DND-41 (cell line): ENCODE measurements at regions not wholly inside any gene's neighbourhood (a gene's known extent, or its start where the extent isn't known, plus 50 kb on each side); places are given as distances from the start of the nearest gene placed in this dataset.

ENCODE experiments used
- ATAC-seq: fragments of 200-7000 bp; cut with Tn5 transposase; 3 replicates; pipeline ENCODE4 v1.9.1; 2021; ENCODE audit warnings: low read depth; ENCODE audit not compliant: insufficient read depth
- DNase-seq: peaks from one replicate; pipeline ENCODE4 v3.0.0-alpha.2; 2020
- H2AFZ ChIP-seq: 2 replicates; pipeline ENCODE4 v1.6.0; 2012; ENCODE audit warnings: low read depth, low read length
- H3K27ac ChIP-seq: 2 replicates; pipeline ENCODE4 v1.5.1; 2012; ENCODE audit warnings: low read length, inconsistent platforms
- H3K27me3 ChIP-seq: fragments of 200-600 bp; sonication (generic); 2 replicates; pipeline ENCODE4 v1.6.0; 2012; ENCODE audit warnings: low read length, mild to moderate bottlenecking, inconsistent platforms; ENCODE audit not compliant: insufficient read depth, poor library complexity
- H3K36me3 ChIP-seq: 2 replicates; pipeline ENCODE4 v1.5.1; 2012; ENCODE audit warnings: low read length, inconsistent platforms; ENCODE audit not compliant: insufficient read depth
- H3K4me1 ChIP-seq: 2 replicates; pipeline ENCODE4 v1.5.1; 2012; ENCODE audit warnings: mild to moderate bottlenecking, low read length; ENCODE audit not compliant: insufficient read depth
- H3K4me2 ChIP-seq: 2 replicates; pipeline ENCODE4 v1.6.0; 2012; ENCODE audit warnings: mild to moderate bottlenecking, moderate library complexity, low read length, inconsistent platforms; ENCODE audit not compliant: insufficient read depth
- H3K4me3 ChIP-seq, 2 experiments: fragments of 200-600 bp in 1 of 2; shearing (Covaris generic) in 1 of 2; 2 replicates each; pipeline ENCODE4 v1.5.1; 2012 to 2016; ENCODE audit warnings: inconsistent platforms in 2 of 2, low read length in 2 of 2, mild to moderate bottlenecking in 2 of 2, low read depth in 1 of 2, moderate library complexity in 1 of 2
- H3K79me2 ChIP-seq: 2 replicates; pipeline ENCODE4 v1.6.0; 2012; ENCODE audit warnings: low read length, inconsistent platforms; ENCODE audit not compliant: insufficient read depth
- H3K9ac ChIP-seq: 2 replicates; pipeline ENCODE4 v1.6.0; 2012; ENCODE audit warnings: low read depth, mild to moderate bottlenecking, inconsistent platforms, low read length, moderate library complexity
- H3K9me3 ChIP-seq: 2 replicates; pipeline ENCODE4 v1.5.1; 2012; ENCODE audit warnings: low read length, moderate library complexity, mild to moderate bottlenecking, inconsistent platforms; ENCODE audit not compliant: insufficient read depth, severe bottlenecking
- H4K20me1 ChIP-seq: 2 replicates; pipeline ENCODE4 v1.6.0; 2012; ENCODE audit warnings: low read length; ENCODE audit not compliant: insufficient read depth
- CTCF ChIP-seq: IDR thresholded peaks from 2 replicates; pipeline ENCODE4 v1.5.1; 2012; ENCODE audit warnings: borderline replicate concordance, low read length, moderate library complexity, mild to moderate bottlenecking; ENCODE audit not compliant: poor library complexity, severe bottlenecking; ENCODE audit errors: extremely low read depth
- EZH2 ChIP-seq: IDR thresholded peaks from 3 replicates; pipeline ENCODE4 v1.6.1; 2012; ENCODE audit warnings: borderline replicate concordance, low read depth, mild to moderate bottlenecking, moderate library complexity, low read length, inconsistent platforms; ENCODE audit not compliant: severe bottlenecking

DNA sequence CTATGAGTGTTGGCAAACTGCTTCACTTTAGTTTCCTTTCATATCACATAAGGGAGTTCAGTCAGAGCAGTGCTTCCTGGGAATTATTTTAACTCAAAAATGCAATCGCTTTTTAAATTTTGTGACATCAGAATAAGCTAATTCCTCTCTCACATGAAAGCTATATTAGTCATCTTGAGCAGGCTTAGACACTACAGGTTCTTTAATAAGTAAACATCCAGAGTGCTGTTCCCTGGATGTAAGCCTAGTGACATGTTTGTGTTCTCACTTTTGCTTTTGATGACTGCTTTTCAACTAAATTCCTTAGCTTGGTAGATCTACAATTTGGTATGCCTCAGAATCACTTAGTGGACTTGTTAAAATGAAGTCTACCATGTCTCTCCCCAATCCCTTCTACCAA is 252.7 kb upstream of the POU3F2 start:
- Histone ChIP-seq H4K20me1 (no peaks in the 10 kb centered on the region), H3K27me3 (peaks cover 2% of the 10 kb centered on the region), H2AFZ (no peak overlapping the region), H3K4me2 (no peak overlapping the region), H3K4me1 (no peaks in the 10 kb centered on the region), H3K4me3 (no peak overlapping the region), H3K79me2 (no peaks in the 10 kb centered on the region), H3K27ac (no peak overlapping the region), H3K36me3 (no peaks in the 10 kb centered on the region), H3K9me3 (no peaks in the 10 kb centered on the region), H3K9ac (no peak overlapping the region)
- ATAC-seq (no peak), DNase-seq (no peak)
- TF ChIP-seq CTCF (no peak), EZH2 (no peak)

DNA sequence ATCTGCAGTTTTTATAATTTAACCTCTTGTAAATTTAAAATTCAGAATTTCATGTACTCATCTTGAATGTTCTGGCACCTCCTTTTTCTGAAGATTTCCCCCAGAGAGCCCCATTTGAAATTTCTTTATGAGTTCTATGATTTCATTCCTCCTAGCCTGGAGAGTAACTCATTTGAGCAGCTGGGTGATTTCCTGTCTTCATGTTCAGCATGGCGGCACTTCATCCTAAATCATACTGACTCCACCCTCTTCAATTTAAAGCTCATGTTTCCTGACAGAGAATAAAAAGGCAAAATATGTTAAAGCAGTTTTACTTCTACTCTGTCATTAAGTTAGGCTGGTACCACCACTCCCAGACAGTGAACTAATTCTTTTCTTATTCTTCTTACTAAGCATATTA is 250.9 kb upstream of the POU3F2 start:
- TF ChIP-seq CTCF (no peak), EZH2 (no peak)
- Histone ChIP-seq H3K36me3 (no peaks in the 10 kb centered on the region), H3K27ac (no peak overlapping the region), H2AFZ (no peak overlapping the region), H3K79me2 (no peaks in the 10 kb centered on the region), H3K4me1 (no peaks in the 10 kb centered on the region), H3K27me3 (no peaks in the 10 kb centered on the region), H3K4me2 (no peak overlapping the region), H3K9ac (no peak overlapping the region), H3K4me3 (no peak overlapping the region), H4K20me1 (no peaks in the 10 kb centered on the region), H3K9me3 (no peaks in the 10 kb centered on the region)
- ATAC-seq = no peak
- no peak for DNase-seq

DNA sequence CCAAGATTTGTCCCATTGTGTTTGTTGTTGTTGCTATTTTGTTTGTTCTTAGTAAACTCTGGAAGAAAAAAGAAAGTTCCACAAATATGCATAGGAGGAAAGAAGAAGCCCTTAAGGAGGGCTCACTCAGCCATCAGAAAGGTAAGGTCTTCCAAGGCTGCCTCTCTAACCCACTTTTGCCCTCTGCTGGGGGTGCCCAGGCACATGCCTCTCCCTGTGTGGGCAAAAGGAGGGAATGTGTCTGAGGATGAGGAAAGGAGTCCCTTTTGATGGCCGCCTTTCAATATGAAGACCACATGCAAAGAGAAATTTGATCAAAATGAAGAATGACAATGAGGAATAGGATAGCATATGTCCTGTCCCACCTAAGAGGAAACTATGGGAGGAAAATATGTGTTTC is 248.2 kb upstream of the POU3F2 start:
- H3K27me3 ChIP-seq = no peaks in the 10 kb centered on the region
- no peak overlapping the region for H3K4me2 ChIP-seq
- no peak overlapping the region for H3K4me3 ChIP-seq
- H3K9me3 ChIP-seq = no peaks in the 10 kb centered on the region
- H3K9ac ChIP-seq = no peak overlapping the region
- H3K79me2 ChIP-seq = no peaks in the 10 kb centered on the region
- DNase-seq (no peak), ATAC-seq (no peak)
- H4K20me1 ChIP-seq = no peaks in the 10 kb centered on the region
- H3K4me1 ChIP-seq = no peaks in the 10 kb centered on the region
- no peak overlapping the region for H2AFZ ChIP-seq
- TF ChIP-seq EZH2 = no peak
- no peak for TF ChIP-seq CTCF
- no peaks in the 10 kb centered on the region for H3K36me3 ChIP-seq
- no peak overlapping the region for H3K27ac ChIP-seq

GRCh38 chr6:98587555-98587954 is 246.8 kb upstream of the POU3F2 start:
- Histone ChIP-seq H3K79me2 (no peaks in the 10 kb centered on the region), H2AFZ (no peak overlapping the region), H3K27ac (no peak overlapping the region), H3K4me1 (no peaks in the 10 kb centered on the region), H3K4me2 (no peak overlapping the region), H3K9ac (no peak overlapping the region), H3K4me3 (no peak overlapping the region), H4K20me1 (no peaks in the 10 kb centered on the region), H3K36me3 (no peaks in the 10 kb centered on the region), H3K9me3 (no peaks in the 10 kb centered on the region), H3K27me3 (no peaks in the 10 kb centered on the region)
- no peak for ATAC-seq
- TF ChIP-seq EZH2 (no peak), CTCF (no peak)
- DNase-seq = no peak
